ENCODE measurements at regions not wholly inside any gene's neighbourhood (a gene's known extent, or its start where the extent isn't known, plus 50 kb on each side); places are given as distances from the start of the nearest gene placed in this dataset.

DNA sequence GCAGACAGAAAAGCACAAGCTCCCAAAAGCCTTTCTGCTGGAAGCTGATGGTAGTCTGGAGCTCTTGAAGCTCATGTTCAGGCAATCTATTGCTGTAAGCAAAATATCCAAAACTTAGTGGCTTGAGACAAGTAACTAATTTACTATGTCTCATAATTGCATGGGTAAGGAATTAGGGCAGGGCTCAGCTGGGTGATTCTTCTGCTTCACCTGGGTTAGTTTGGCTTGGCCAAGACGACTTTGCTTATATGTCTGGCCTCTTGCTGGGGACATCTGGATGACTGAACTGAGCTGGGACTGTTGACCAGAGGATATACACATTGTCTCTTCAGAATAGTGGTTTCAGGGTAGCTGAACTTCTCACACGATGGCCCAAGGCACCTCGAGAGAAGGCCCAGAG lies 96.8 kb upstream of the WSCD1 start:
- TF ChIP-seq EGR1 (IDR thresholded peaks at IDR 0.05) (no peak), RAD21 (IDR thresholded peaks at IDR 0.05; ENCODE audit: low read depth) (no peak), TAF1 (IDR thresholded peaks at IDR 0.05; ENCODE audit: low read depth) (no peak), YY1 (IDR thresholded peaks at IDR 0.05; ENCODE audit: low read depth) (no peak), CEBPB (IDR thresholded peaks at IDR 0.05) (no peak), TEAD4 (IDR thresholded peaks at IDR 0.05) (no peak), ZBTB7A (IDR thresholded peaks at IDR 0.05; ENCODE audit: low read depth) (no peak), NFIC (IDR thresholded peaks at IDR 0.05) (no peak), EP300 (IDR thresholded peaks at IDR 0.05; ENCODE audit: borderline replicate concordance) (no peak)
- TF ChIP-seq, protein P1, sequence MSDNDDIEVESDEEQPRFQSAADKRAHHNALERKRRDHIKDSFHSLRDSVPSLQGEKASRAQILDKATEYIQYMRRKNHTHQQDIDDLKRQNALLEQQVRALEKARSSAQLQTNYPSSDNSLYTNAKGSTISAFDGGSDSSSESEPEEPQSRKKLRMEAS (IDR thresholded peaks at IDR 0.05), result no peak
- TF ChIP-seq, protein P2, sequence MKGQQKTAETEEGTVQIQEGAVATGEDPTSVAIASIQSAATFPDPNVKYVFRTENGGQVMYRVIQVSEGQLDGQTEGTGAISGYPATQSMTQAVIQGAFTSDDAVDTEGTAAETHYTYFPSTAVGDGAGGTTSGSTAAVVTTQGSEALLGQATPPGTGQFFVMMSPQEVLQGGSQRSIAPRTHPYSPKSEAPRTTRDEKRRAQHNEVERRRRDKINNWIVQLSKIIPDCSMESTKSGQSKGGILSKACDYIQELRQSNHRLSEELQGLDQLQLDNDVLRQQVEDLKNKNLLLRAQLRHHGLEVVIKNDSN (IDR thresholded peaks at IDR 0.05), result no peak

DNA sequence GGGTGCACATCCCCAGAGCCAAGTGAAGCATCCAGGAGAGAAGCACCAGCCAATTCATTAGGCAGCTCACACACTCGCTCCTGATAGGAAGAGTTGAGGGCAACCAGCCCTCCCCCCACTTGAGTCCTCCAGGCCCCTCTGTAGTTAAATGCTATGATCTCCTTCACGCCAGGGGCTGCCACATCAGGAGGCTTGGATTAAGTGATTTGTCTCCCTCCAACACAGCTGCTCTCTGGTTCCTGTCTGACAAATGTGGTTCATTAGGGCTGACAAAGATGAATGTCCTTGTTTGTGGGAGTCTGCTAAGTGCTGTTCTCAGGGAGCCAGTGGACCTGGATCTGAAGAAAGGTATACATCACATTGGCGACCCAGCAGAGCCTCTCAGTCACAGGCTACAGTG lies 94.5 kb upstream of the WSCD1 start:
- no peak for TF ChIP-seq CEBPB (IDR thresholded peaks at IDR 0.05)
- no peak for TF ChIP-seq TAF1 (IDR thresholded peaks at IDR 0.05; ENCODE audit: low read depth)

DNA sequence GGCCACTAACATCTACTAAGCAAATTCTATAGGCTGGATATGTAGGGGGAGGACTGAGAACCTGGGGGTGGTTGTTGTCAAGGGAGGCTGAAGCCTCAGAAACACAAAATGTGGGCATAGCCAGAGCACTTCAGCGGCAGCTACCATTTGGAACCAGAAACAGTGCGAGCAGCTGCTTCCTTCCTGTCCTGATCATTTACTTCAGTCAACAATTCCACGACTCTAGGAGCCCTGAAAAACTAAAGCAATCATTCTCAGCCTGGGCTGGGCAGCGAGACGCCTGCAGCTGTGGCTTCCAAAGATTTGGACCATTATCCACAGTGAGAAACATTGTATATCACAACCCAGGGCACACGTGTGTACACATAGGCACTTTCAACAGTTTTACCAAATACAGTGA lies 93.9 kb upstream of the WSCD1 start:
- TF ChIP-seq RAD21 (IDR thresholded peaks at IDR 0.05; ENCODE audit: low read depth) (no peak), FOXM1 (IDR thresholded peaks at IDR 0.05; ENCODE audit: borderline replicate concordance, low read depth) (no peak), CEBPB (IDR thresholded peaks at IDR 0.05) (no peak), TEAD4 (IDR thresholded peaks at IDR 0.05) (no peak), CREB1 (IDR thresholded peaks at IDR 0.05; ENCODE audit: low read depth) (no peak)
- TF ChIP-seq, protein P2 (IDR thresholded peaks at IDR 0.05), result no peak

DNA sequence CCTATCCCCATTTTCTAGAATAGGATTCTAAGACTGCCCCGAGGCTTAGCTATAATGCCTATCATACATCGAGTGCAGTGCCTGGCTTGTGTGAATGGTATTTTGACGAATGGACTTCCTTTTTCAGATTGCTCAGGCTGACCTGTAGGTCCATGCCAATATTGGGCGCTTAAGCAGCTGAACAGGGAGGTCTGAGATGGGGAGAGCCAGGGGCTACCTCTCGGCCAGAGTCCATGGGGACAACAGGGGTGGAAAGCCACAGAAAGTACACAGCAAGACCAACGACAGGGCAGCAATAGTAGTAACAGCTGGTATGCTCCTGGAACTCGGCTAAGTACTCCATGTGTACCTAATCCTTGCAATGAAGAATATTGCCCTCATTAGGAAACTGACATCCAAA lies 91.7 kb upstream of the WSCD1 start:
- TF ChIP-seq, protein P3, sequence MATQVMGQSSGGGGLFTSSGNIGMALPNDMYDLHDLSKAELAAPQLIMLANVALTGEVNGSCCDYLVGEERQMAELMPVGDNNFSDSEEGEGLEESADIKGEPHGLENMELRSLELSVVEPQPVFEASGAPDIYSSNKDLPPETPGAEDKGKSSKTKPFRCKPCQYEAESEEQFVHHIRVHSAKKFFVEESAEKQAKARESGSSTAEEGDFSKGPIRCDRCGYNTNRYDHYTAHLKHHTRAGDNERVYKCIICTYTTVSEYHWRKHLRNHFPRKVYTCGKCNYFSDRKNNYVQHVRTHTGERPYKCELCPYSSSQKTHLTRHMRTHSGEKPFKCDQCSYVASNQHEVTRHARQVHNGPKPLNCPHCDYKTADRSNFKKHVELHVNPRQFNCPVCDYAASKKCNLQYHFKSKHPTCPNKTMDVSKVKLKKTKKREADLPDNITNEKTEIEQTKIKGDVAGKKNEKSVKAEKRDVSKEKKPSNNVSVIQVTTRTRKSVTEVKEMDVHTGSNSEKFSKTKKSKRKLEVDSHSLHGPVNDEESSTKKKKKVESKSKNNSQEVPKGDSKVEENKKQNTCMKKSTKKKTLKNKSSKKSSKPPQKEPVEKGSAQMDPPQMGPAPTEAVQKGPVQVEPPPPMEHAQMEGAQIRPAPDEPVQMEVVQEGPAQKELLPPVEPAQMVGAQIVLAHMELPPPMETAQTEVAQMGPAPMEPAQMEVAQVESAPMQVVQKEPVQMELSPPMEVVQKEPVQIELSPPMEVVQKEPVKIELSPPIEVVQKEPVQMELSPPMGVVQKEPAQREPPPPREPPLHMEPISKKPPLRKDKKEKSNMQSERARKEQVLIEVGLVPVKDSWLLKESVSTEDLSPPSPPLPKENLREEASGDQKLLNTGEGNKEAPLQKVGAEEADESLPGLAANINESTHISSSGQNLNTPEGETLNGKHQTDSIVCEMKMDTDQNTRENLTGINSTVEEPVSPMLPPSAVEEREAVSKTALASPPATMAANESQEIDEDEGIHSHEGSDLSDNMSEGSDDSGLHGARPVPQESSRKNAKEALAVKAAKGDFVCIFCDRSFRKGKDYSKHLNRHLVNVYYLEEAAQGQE (IDR thresholded peaks at IDR 0.05; ENCODE audit: low read depth), result no peak
- TF ChIP-seq YY1 (IDR thresholded peaks at IDR 0.05; ENCODE audit: low read depth), result no peak
- no peak for TF ChIP-seq TAF1 (IDR thresholded peaks at IDR 0.05; ENCODE audit: low read depth)
- TF ChIP-seq, protein P2 (IDR thresholded peaks at IDR 0.05), result no peak
- TF ChIP-seq RAD21 (IDR thresholded peaks at IDR 0.05; ENCODE audit: low read depth), result no peak
- TF ChIP-seq EGR1 (IDR thresholded peaks at IDR 0.05), result no peak
- TF ChIP-seq CREB1 (IDR thresholded peaks at IDR 0.05; ENCODE audit: low read depth), result no peak
- TF ChIP-seq TEAD4 (IDR thresholded peaks at IDR 0.05), result no peak
- TF ChIP-seq TCF12 (IDR thresholded peaks at IDR 0.05; ENCODE audit: low read depth), result no peak
- TF ChIP-seq EP300 (IDR thresholded peaks at IDR 0.05; ENCODE audit: borderline replicate concordance), result no peak
- no peak for TF ChIP-seq ZBTB7A (IDR thresholded peaks at IDR 0.05; ENCODE audit: low read depth)
- no peak for TF ChIP-seq FOXM1 (IDR thresholded peaks at IDR 0.05; ENCODE audit: borderline replicate concordance, low read depth)
- TF ChIP-seq, protein P1 (IDR thresholded peaks at IDR 0.05), result no peak
- no peak for TF ChIP-seq CEBPB (IDR thresholded peaks at IDR 0.05)
- no peak for TF ChIP-seq NFIC (IDR thresholded peaks at IDR 0.05)

DNA sequence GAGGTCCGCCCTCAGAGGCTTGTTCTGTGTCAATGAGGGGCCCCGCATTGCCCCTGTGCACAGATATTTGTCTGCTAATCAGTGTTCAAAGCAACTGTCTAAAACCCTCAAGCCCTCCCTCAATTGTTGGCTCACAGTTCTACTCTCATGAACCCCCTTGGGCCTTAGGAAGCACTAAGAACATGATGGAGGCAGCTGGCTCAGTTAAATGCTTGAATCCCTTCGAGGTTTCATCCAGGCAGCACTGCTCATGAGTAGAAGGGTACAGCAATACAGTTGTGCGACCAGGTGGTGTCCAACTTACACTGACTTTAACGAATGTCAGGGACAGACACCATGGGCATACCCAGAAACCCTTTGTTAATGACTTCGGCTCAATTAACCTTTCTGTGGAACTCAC lies 89.2 kb upstream of the WSCD1 start:
- no peak for TF ChIP-seq EP300 (IDR thresholded peaks at IDR 0.05; ENCODE audit: borderline replicate concordance)
- no peak for TF ChIP-seq NFIC (IDR thresholded peaks at IDR 0.05)
- TF ChIP-seq CEBPB (IDR thresholded peaks at IDR 0.05), result no peak
- TF ChIP-seq TCF12 (IDR thresholded peaks at IDR 0.05; ENCODE audit: low read depth), result no peak
- no peak for TF ChIP-seq TAF1 (IDR thresholded peaks at IDR 0.05; ENCODE audit: low read depth)
- no peak for TF ChIP-seq TEAD4 (IDR thresholded peaks at IDR 0.05)
- no peak for TF ChIP-seq FOXM1 (IDR thresholded peaks at IDR 0.05; ENCODE audit: borderline replicate concordance, low read depth)
- no peak for TF ChIP-seq EGR1 (IDR thresholded peaks at IDR 0.05)
- no peak for TF ChIP-seq YY1 (IDR thresholded peaks at IDR 0.05; ENCODE audit: low read depth)
- TF ChIP-seq, protein P2 (IDR thresholded peaks at IDR 0.05), result no peak
- TF ChIP-seq ZBTB7A (IDR thresholded peaks at IDR 0.05; ENCODE audit: low read depth), result no peak
- TF ChIP-seq, protein P3 (IDR thresholded peaks at IDR 0.05; ENCODE audit: low read depth), result no peak
- TF ChIP-seq, protein P1 (IDR thresholded peaks at IDR 0.05), result no peak
- no peak for TF ChIP-seq CREB1 (IDR thresholded peaks at IDR 0.05; ENCODE audit: low read depth)
- TF ChIP-seq RAD21 (IDR thresholded peaks at IDR 0.05; ENCODE audit: low read depth), result no peak

All from Ishikawa (cell line).